ENCODE measurements at regions not wholly inside any gene's neighbourhood (a gene's known extent, or its start where the extent isn't known, plus 50 kb on each side); places are given as distances from the start of the nearest gene placed in this dataset.

DNA sequence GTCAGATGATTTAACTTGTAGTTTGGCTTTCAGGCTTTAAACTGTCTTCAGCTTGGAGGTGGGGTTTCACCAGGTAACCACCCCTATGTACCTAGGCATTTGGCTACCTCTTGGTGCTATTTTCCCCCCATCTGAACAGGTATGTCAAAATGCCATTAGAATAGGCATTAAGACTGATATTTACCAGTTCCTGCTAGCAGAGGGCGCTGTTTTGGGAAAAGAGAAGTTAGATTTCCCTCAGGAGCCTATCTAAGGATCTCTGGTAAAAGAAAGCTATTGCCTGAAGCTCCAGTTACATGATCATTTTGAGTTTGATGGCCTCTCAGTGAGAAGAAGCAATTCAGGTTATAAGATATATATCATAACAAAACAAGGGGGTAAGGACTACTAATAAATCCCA, 879.1 kb downstream of the SH3BGRL start:
- no peaks in the 10 kb centered on the region for H3K27me3 ChIP-seq (ENCODE audit: control insufficient read depth in 3 of 3, insufficient read depth in 3 of 3, low read length in 2 of 3)
- H3K4me1 ChIP-seq (ENCODE audit: control insufficient read depth in 5 of 5, insufficient read depth in 5 of 5, low read length in 5 of 5): no peaks in the 10 kb centered on the region
- H3K4me3 ChIP-seq: no peak overlapping the region
- DNase-seq (no peak), ATAC-seq (ENCODE audit: insufficient read depth, low FRiP score) (no peak)
- TF ChIP-seq, protein P1, sequence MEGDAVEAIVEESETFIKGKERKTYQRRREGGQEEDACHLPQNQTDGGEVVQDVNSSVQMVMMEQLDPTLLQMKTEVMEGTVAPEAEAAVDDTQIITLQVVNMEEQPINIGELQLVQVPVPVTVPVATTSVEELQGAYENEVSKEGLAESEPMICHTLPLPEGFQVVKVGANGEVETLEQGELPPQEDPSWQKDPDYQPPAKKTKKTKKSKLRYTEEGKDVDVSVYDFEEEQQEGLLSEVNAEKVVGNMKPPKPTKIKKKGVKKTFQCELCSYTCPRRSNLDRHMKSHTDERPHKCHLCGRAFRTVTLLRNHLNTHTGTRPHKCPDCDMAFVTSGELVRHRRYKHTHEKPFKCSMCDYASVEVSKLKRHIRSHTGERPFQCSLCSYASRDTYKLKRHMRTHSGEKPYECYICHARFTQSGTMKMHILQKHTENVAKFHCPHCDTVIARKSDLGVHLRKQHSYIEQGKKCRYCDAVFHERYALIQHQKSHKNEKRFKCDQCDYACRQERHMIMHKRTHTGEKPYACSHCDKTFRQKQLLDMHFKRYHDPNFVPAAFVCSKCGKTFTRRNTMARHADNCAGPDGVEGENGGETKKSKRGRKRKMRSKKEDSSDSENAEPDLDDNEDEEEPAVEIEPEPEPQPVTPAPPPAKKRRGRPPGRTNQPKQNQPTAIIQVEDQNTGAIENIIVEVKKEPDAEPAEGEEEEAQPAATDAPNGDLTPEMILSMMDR (IDR thresholded peaks at IDR 0.05; ENCODE audit: control extremely low read depth, extremely low read depth): no peak
- H3K9ac ChIP-seq (ENCODE audit: insufficient read depth in 1 of 2, low read length in 2 of 2): no peak overlapping the region
- no peaks in the 10 kb centered on the region for H3K36me3 ChIP-seq (ENCODE audit: control insufficient read depth in 4 of 4, insufficient read depth in 4 of 4, low read length in 4 of 4)
- H3K9me3 ChIP-seq (ENCODE audit: control insufficient read depth in 4 of 4, insufficient read depth in 3 of 4, low read length in 3 of 4): peaks cover 0 to 8% (median 0%) of the 10 kb centered on the region in 4 donors
- H3K27ac ChIP-seq (ENCODE audit: low read depth in 1 of 2, low read length in 1 of 2): no peak overlapping the region
- 0 to 3% methylated on average over 1 of the region's 1 CpG for WGBS, 2 donors

DNA sequence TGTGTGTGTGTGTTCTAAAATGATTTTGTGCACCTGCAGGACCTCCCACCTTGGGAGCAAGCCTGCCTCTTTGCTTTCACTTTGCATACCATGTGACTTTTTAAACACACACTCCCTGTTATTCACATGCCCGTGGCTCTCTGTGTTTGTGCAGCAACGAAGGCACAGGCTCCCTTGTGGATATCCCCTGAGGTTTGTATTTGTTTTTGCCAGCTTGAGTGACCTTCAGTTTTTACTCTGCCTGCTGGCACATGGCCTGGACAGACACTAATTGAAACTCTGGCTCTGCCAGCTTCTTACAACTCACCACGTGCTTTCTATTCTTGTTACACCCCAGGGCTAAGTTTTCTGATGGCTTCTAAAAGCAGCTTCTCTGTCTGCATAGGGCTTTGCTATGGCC, 885.8 kb downstream of the SH3BGRL start:
- WGBS, 2 donors: 35 to 62% methylated on average over 3 of the region's 3 CpGs

DNA sequence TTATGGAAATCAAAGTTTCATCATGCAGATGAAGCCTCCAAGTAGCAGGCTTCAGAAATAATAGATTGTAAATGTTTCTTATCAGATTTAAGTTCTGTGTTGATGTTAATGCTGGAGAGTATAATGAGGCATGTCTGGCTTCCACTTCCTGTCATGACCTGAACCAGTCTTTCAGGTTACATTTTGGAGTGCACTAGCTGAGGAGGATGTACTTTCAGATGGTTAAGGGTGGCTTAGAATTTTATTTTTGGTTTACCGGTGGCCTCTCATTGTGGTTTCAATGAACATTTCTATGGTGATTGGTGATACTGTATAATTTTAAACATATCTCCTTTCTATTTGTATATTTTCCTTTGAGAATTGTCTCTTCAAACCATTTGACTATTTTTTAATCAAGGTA, 890.4 kb downstream of the SH3BGRL start:
- 73 to 75% methylated on average over 1 of the region's 1 CpG for WGBS, 2 donors
- Histone ChIP-seq H3K4me3 (no peak overlapping the region), H3K9ac (ENCODE audit: insufficient read depth in 1 of 2, low read length in 2 of 2) (no peak overlapping the region), H3K9me3 (ENCODE audit: control insufficient read depth in 4 of 4, insufficient read depth in 3 of 4, low read length in 3 of 4) (no peaks in the 10 kb centered on the region), H3K4me1 (ENCODE audit: control insufficient read depth in 5 of 5, insufficient read depth in 5 of 5, low read length in 5 of 5) (no peaks in the 10 kb centered on the region), H3K36me3 (ENCODE audit: control insufficient read depth in 4 of 4, insufficient read depth in 4 of 4, low read length in 4 of 4) (no peaks in the 10 kb centered on the region), H3K27me3 (ENCODE audit: control insufficient read depth in 3 of 3, insufficient read depth in 3 of 3, low read length in 2 of 3) (no peaks in the 10 kb centered on the region), H3K27ac (ENCODE audit: low read depth in 1 of 2, low read length in 1 of 2) (no peak overlapping the region)
- TF ChIP-seq, protein P1 (IDR thresholded peaks at IDR 0.05; ENCODE audit: control extremely low read depth, extremely low read depth): no peak
- DNase-seq (peak in 1 of 3 donors; percentile 2), ATAC-seq (ENCODE audit: insufficient read depth, low FRiP score) (no peak)

More for the DNA sequence above, 885.8 kb downstream of the SH3BGRL start:
- peaks cover 0 to 8% (median 0%) of the 10 kb centered on the region in 4 donors for H3K9me3 ChIP-seq (ENCODE audit: control insufficient read depth in 4 of 4, insufficient read depth in 3 of 4, low read length in 3 of 4)
- no peak overlapping the region for H3K9ac ChIP-seq (ENCODE audit: insufficient read depth in 1 of 2, low read length in 2 of 2)
- no peak for ATAC-seq (ENCODE audit: insufficient read depth, low FRiP score)
- H3K4me3 ChIP-seq: no peak overlapping the region
- H3K4me1 ChIP-seq (ENCODE audit: control insufficient read depth in 5 of 5, insufficient read depth in 5 of 5, low read length in 5 of 5): no peaks in the 10 kb centered on the region
- no peak overlapping the region for H3K27ac ChIP-seq (ENCODE audit: low read depth in 1 of 2, low read length in 1 of 2)
- peak in 1 of 3 donors; percentile 8 for DNase-seq
- H3K27me3 ChIP-seq (ENCODE audit: control insufficient read depth in 3 of 3, insufficient read depth in 3 of 3, low read length in 2 of 3): no peaks in the 10 kb centered on the region
- no peaks in the 10 kb centered on the region for H3K36me3 ChIP-seq (ENCODE audit: control insufficient read depth in 4 of 4, insufficient read depth in 4 of 4, low read length in 4 of 4)
- TF ChIP-seq, protein P1 (IDR thresholded peaks at IDR 0.05; ENCODE audit: control extremely low read depth, extremely low read depth): no peak

DNA sequence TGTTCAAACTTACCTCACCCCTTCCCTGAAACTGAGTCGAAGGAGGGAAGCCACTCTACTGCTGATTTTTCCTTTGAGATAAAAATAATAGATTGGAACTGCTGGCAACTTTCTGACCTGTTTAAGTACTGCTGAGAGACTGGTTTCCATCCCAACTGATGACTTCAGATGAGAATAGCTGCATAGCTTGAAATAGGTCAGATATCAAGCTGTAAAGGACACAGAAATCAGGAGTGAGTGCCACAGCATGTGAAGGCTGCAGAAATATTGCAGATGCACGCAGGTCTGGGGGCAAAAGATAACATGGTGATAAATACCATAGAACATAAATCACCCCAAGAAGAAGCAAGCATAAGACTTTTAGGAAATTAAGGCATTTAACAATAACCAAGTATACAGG, 923.2 kb downstream of the SH3BGRL start:
- DNase-seq (no peak), ATAC-seq (ENCODE audit: insufficient read depth, low FRiP score) (no peak)
- Histone ChIP-seq H3K4me3 (no peak overlapping the region), H3K36me3 (ENCODE audit: control insufficient read depth in 4 of 4, insufficient read depth in 4 of 4, low read length in 4 of 4) (no peaks in the 10 kb centered on the region), H3K27me3 (ENCODE audit: control insufficient read depth in 3 of 3, insufficient read depth in 3 of 3, low read length in 2 of 3) (no peaks in the 10 kb centered on the region), H3K4me1 (ENCODE audit: control insufficient read depth in 5 of 5, insufficient read depth in 5 of 5, low read length in 5 of 5) (no peaks in the 10 kb centered on the region), H3K27ac (ENCODE audit: low read depth in 1 of 2, low read length in 1 of 2) (no peak overlapping the region), H3K9ac (ENCODE audit: insufficient read depth in 1 of 2, low read length in 2 of 2) (no peak overlapping the region), H3K9me3 (ENCODE audit: control insufficient read depth in 4 of 4, insufficient read depth in 3 of 4, low read length in 3 of 4) (no peaks in the 10 kb centered on the region)
- 29 to 59% methylated on average over 2 of the region's 2 CpGs for WGBS, 2 donors
- TF ChIP-seq, protein P1 (IDR thresholded peaks at IDR 0.05; ENCODE audit: control extremely low read depth, extremely low read depth): no peak
